NCI-H1048 (cell line): ENCODE measurements at regions not wholly inside any gene's neighbourhood (a gene's known extent, or its start where the extent isn't known, plus 50 kb on each side); places are given as distances from the start of the nearest gene placed in this dataset.
"Not testable (repeated sequence)": the region's sequence is repeated elsewhere in the genome, so short reads cannot be mapped to it uniquely, and the experiment has no call there.

Experiments
- DNase-seq: peaks from one replicate; lab custom pipeline; 2025; lab: John Stamatoyannopoulos, UW

GRCh38 chr9:107569174-107569573 is 79.6 kb upstream of the KLF4 start:
- no peak for DNase-seq

DNA sequence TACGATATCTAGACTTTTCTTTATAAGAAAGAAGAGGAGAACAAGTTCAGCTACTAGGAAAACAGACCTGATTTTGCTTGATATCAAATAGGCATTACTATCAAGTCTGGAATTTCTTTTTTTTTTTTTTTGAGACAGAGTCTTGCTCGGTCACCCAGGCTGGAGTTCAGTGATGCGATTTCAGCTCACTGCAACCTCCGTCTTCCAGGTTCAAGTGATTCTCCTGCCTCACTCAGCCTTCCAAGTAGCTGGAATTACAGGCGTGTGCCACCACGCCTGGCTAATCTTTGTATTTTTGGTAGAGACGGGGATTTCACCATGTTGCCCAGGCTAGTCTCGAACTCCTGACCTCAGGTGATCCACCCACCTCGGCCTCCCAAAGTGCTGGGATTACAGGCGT is 78.8 kb upstream of the KLF4 start:
- DNase-seq = not testable (repeated sequence)

DNA sequence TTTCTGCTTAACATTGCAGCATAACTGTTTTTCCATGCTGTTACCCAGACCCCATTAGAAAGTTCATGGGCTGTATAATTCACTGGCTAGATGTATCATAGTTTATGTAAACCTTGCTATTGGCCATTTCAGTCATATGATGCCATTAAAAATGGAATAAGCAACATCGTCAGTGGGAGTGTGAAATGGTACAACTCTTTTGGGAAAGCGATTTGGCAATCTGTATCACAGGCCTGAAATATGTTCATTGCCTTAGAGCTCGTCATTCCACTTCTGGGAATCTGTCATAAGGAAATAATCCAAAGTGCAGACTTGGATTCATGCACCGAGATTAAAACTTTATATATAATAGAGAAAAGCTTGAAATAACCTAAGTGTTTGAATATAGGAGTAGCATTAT is 77.9 kb upstream of the KLF4 start:
- DNase-seq = no peak

- no peak for DNase-seq
These were observed 77.1 kb upstream of the KLF4 start for GRCh38 chr9:107566611-107567061.

GRCh38 chr9:107562798-107563197 is 73.2 kb upstream of the KLF4 start:
- no peak for DNase-seq

DNA sequence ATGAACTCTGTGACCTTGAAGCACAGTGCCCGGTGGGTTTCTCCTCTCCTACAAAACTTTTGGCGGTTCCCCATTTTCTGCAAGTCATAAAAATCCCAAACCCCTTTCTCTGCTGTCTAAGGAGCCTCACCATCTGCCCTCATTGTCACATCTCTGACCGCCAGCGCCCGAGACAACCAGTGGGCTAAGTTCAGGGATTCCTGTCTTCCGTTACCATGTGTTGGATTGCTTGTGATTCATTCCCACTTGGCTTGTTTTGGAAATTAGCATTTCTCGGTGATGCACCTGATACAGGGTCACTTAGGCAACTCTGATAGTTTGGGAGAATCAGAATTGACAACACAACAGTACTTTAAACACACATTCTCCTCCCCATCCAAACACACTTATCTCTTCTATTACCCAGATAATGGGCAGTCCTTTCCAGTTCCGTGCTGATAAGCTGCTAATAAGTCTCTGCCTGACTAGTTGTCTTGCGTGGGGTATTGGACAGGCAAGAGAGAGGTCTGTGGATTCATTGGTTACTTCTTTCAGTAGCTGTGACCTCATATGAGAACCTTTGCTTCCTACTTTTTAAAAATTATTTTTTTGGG is 70.0 kb upstream of the KLF4 start:
- no peak for DNase-seq

DNA sequence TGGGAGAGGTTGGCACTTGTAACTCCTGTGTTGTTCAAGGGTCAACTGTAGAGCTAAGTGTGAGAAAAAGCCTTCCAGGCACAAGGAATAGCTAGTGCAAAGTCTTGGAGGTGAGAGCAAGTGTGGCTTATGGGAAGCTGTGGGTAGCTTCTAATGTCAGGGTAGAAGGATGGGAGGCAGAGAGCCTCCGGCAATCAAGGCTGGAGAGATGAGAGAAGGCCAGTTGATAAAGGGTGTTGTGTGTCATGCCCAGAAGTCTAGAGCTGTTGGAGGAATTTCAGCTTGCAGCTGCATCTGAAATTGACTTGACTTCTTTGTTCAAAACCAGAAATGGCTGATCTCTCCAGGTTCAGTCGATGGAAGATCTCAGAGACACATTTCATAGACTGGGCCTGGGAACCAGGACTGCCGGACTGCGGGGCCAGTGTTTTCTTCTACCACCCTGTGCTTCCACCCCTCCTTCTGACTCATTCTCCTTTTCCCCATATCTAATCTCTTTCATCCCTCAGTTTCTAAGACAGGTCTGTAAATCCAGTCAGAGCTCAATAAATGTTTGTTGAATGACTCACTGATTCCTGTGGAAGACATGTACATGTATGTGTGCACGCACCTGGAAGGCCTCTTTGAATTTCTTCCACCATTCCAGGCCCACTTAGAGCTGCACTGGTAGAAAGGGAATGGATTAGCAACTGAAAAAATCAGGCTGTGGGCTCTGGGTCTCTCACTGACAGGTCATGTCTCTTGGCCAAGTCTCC is 67.8 kb upstream of the KLF4 start:
- no peak for DNase-seq

- no peak for DNase-seq
These were observed 65.1 kb upstream of the KLF4 start for GRCh38 chr9:107554636-107555035.

- no peak for DNase-seq
These were observed 59.0 kb upstream of the KLF4 start for GRCh38 chr9:107548298-107549142.

GRCh38 chr9:107547772-107548297 is 58.3 kb upstream of the KLF4 start:
- DNase-seq = no peak

DNA sequence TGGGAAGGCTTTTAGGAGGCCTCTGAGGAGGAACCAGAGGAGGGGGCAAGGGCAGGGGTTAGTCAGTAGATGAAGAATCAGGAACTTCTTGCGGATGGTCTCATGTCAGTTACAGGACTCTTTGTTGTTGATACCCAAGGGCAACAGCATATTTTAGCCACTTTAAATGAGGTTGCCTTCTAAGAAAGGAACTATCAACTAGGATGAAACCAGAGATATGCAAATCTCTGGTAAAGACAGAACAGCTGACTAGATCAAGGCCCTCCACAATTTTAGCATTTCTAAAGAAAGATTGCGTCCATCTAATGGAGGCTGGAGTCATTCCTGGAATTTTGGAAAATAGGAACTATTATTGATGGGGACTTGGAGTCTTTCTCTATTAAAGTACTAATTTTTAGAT is 57.7 kb upstream of the KLF4 start:
- DNase-seq = no peak

GRCh38 chr9:107546859-107547258 is 57.3 kb upstream of the KLF4 start:
- no peak for DNase-seq

- no peak for DNase-seq
These were observed 55.5 kb upstream of the KLF4 start for GRCh38 chr9:107545036-107545435.

DNA sequence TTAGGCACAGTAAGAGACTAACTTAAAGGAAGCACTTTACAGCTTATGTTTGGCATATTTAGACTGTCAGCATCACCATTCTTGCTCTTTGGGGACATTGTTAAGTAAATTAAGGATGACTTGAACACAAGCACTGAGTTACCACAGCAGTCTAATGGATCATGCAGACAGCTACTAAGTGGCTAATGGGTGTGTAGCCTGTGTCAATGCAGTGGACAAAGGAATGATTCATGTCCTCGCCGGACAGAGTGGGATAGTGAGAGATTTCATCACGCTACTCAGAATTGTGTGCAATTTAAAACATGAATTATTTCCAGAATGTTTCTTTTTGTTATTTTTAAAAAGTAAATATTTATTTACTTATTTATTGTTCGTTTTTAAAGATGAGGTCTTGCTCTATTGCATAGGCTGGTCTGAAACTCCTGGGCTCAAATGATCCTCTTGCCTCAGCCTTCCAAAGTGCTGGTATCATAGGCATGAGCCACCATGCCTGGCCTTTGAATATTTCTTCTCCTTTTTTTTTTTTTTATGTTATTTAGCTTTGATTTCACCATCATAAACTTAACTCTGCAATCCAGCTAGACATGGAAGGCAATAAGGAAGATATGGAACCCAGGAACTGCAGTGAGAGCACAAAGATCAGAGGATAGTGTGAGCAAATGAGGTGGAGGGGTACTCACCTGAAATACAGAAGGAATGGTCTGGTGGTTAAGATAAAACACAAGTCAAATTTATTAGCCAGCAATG is 53.0 kb upstream of the KLF4 start:
- DNase-seq = no peak

GRCh38 chr9:107541523-107541922 is 52.0 kb upstream of the KLF4 start:
- DNase-seq = no peak

- no peak for DNase-seq
These were observed 50.6 kb upstream of the KLF4 start for GRCh38 chr9:107540164-107540561.

DNA sequence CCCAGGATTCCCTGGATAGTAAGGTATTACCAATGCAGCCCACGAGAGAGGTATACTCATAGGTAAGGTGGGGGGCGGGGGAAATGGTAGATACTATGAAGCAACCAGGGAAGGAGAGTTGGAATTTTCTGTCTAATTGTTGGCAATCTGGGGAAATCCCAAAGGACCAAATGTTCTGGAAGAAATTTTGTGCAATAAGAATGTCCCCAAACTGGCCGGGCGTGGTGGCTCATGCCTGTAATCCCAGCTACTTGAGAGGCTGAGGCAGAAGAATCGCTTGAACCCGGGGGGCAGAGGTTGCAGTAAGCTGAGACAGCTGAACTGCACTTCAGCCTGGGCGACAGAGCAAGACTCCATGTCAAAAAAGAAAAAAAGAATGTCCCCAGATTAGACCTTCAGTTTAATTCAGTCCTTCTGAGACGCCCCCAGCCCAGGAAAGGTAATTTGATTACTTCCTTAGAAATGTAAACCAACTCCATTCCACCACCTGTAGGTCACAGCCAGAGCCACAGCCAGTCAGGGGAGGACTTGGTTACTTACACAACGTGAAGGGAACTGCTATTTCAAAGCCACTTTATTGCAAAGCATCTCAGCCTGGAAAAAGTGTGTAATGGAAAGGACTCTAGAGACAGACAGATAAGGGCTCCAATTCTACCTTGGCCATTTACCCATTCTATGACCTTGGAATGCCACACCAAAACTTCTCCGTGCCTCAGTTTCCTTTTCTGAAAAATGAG is 50.0 kb upstream of the KLF4 start:
- no peak for DNase-seq
